Temporal lobe (tissue), 1 donor: ENCODE measurements at regions not wholly inside any gene's neighbourhood (a gene's known extent, or its start where the extent isn't known, plus 50 kb on each side); places are given as distances from the start of the nearest gene placed in this dataset. TPM values are rescaled to one million over a fixed set of nuclear protein-coding genes. Genes with fewer than 3 reads are reported as not detected.

Experiments used
- small RNA-seq: library from RNA; depleted of rRNA; stranded (forward); fragments of <200 nt; gene quantifications from one replicate; pipeline ENCODE3, GENCODE V24; 2014; ENCODE audit warnings: low replicate concordance

Small RNAs in the stretch of these regions (small RNA-seq; reads per million reads assigned to genes)
- gene AL359711.1 (not detected), gene RNY3P11 (0.08 reads per million)
